ENCODE measurements at regions not wholly inside any gene's neighbourhood (a gene's known extent, or its start where the extent isn't known, plus 50 kb on each side); places are given as distances from the start of the nearest gene placed in this dataset.
"Not testable (repeated sequence)": the region's sequence is repeated elsewhere in the genome, so short reads cannot be mapped to it uniquely, and the experiment has no call there.

DNA sequence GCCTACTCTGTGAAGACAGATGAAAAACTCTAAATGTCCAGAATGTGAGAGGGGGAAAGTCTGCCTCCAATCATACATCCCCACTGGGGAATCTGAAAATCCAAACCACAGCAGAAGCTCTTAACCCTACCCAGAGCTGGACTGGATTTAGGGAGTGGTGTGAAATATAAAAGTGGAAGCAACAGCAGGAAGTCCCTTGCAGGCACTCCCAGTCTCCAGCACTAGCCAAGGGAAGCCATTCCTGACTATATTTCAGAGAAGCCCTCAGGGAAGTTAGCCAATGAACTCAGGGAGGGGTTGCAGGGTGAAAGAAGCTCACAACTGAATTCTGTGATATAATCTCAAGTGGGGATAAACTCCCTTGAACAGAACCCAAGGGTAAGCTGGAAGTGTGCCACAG lies 51.5 kb downstream of the CRPPA start:
- POLR2A ChIA-PET (ENCODE audit: low non-redundant PET): no interaction called here
- H3K27ac ChIP-seq: no peak overlapping the region
- CTCF ChIA-PET: interaction anchor here (0.6 kb wide), 1 partner anchor 1959 kb away, joined by 3 read pairs; no protein-coding TSS in a partner anchor
- TF ChIP-seq, protein P1, sequence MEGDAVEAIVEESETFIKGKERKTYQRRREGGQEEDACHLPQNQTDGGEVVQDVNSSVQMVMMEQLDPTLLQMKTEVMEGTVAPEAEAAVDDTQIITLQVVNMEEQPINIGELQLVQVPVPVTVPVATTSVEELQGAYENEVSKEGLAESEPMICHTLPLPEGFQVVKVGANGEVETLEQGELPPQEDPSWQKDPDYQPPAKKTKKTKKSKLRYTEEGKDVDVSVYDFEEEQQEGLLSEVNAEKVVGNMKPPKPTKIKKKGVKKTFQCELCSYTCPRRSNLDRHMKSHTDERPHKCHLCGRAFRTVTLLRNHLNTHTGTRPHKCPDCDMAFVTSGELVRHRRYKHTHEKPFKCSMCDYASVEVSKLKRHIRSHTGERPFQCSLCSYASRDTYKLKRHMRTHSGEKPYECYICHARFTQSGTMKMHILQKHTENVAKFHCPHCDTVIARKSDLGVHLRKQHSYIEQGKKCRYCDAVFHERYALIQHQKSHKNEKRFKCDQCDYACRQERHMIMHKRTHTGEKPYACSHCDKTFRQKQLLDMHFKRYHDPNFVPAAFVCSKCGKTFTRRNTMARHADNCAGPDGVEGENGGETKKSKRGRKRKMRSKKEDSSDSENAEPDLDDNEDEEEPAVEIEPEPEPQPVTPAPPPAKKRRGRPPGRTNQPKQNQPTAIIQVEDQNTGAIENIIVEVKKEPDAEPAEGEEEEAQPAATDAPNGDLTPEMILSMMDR (conservative IDR thresholded peaks at IDR 0.05; ENCODE audit: low read depth): no peak
- no peak for DNase-seq (ENCODE audit: low spot score)

DNA sequence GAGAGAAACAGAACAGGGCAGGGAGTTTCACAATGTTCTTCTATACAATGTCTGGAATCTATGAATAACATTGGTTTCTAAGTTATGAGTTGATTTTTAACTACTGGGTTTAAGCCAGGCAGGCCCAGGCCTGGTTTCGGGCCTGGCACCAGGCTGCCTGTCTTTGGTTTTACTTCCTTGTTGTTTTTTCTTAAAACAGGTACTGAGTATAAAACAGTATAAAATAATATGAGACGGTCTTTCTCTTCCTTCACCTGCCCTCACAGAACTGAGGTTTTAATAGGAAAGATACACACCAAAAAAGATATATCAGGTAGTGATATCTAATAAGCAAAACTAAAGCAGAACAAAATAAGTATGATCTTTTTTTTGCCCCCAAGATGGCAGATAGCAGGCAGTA lies 52.0 kb downstream of the CRPPA start:
- CTCF ChIA-PET; DNase-seq (ENCODE audit: low spot score); POLR2A ChIA-PET (ENCODE audit: low non-redundant PET); H3K27ac ChIP-seq: not testable (repeated sequence)

GRCh38 chr7:16368885-16369284 lies 52.5 kb downstream of the CRPPA start:
- DNase-seq (ENCODE audit: low spot score): no peak
- TF ChIP-seq, protein P1 (conservative IDR thresholded peaks at IDR 0.05; ENCODE audit: low read depth): no peak
- no peak overlapping the region for H3K27ac ChIP-seq
- ChIA-PET POLR2A (ENCODE audit: low non-redundant PET) (no interaction called here), CTCF (no interaction called here)

DNA sequence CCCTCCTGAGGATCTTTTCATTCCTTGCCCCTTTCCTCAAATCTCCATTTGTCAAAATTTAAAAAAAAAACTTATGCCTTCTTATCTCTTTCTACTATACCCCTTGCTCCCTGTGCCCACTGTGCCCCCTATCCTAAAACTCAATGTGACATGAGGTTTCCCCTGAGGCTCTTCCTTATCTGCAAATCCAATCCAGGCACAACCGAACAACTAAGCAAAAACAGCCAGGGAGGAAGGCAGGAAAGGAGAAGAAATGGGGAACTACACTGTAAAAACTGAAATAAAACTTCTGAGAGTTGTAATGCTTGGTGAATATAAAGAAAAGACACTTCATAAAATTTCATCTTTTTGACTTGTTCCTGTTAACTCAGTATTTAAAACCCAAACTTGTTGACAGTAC lies 54.2 kb downstream of the CRPPA start:
- no peak overlapping the region for H3K27ac ChIP-seq
- DNase-seq (ENCODE audit: low spot score): no peak
- ChIA-PET CTCF (no interaction called here), POLR2A (ENCODE audit: low non-redundant PET) (no interaction called here)
- TF ChIP-seq, protein P1 (conservative IDR thresholded peaks at IDR 0.05; ENCODE audit: low read depth): no peak

DNA sequence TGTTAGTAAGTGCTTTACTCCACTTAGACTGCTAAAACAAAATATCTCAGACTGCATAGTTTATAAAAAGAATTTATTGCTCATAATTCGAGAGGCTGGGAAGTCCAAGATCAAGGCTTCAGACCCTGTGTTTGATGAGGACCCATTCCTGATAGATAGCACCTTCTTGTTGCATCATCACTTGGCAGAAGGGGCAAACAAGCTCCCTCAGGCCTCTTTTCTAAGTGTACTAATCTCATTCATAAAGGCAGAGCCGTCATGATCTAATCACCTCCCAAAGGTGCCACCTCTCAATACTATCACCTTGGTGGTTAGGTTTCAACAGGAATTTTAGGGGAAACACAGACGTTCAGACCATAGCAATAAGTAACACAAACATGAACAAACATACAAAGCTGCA lies 55.4 kb downstream of the CRPPA start:
- no peak for DNase-seq (ENCODE audit: low spot score)
- H3K27ac ChIP-seq: no peak overlapping the region
- TF ChIP-seq, protein P1 (conservative IDR thresholded peaks at IDR 0.05; ENCODE audit: low read depth): no peak
- CTCF ChIA-PET: interaction anchor here (0.6 to 0.7 kb wide), 2 partner anchors 29 to 171 kb away, joined by 3 to 6 read pairs; no protein-coding TSS in a partner anchor
- POLR2A ChIA-PET (ENCODE audit: low non-redundant PET): no interaction called here

DNA sequence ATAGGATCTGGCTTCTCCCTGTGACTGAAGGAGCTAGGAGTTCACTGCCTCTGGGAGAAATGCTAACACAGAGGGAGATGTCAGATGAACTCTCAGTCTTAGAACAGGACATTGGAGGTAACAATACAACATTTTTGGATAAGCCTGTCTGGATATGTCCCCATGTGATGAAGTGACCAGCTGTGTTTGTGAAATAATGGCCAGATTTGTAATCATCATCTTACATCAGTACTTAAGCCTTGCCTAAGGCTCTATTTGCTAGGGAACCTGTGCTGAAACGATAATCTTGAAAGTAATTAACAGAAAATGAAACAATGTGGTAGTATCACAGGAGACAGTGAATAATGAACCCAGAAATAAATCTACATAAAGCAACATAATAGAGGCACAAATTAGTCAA lies 56.2 kb downstream of the CRPPA start:
- POLR2A ChIA-PET (ENCODE audit: low non-redundant PET): no interaction called here
- CTCF ChIA-PET: no interaction called here

GRCh38 chr7:16359216-16359615 lies 62.1 kb downstream of the CRPPA start:
- TF ChIP-seq, protein P1 (conservative IDR thresholded peaks at IDR 0.05; ENCODE audit: low read depth): no peak
- no peak for DNase-seq (ENCODE audit: low spot score)
- ChIA-PET CTCF (no interaction called here), POLR2A (ENCODE audit: low non-redundant PET) (no interaction called here)
- no peak overlapping the region for H3K27ac ChIP-seq

More for the DNA sequence above, 56.2 kb downstream of the CRPPA start:
- TF ChIP-seq, protein P1 (conservative IDR thresholded peaks at IDR 0.05; ENCODE audit: low read depth): no peak
- H3K27ac ChIP-seq: no peak overlapping the region
- no peak for DNase-seq (ENCODE audit: low spot score)
